Smooth muscle cell (in vitro differentiated cells): ENCODE measurements at regions not wholly inside any gene's neighbourhood (a gene's known extent, or its start where the extent isn't known, plus 50 kb on each side); places are given as distances from the start of the nearest gene placed in this dataset.
"Not testable (repeated sequence)": the region's sequence is repeated elsewhere in the genome, so short reads cannot be mapped to it uniquely, and the experiment has no call there.

ENCODE experiments used
- DNase-seq: peaks from one replicate; lab custom pipeline; 2025; ENCODE audit not compliant: unreplicated experiment; lab: John Stamatoyannopoulos, UW
- H2AFZ ChIP-seq: fragments of 200-600 bp; sonication (generic); 2 replicates; pipeline ENCODE4 v1.6.0; 2016; ENCODE audit warnings: antibody characterized with exemption, low read depth, mild to moderate bottlenecking
- H3F3A ChIP-seq: fragments of 200-600 bp; sonication (generic); 2 replicates; pipeline ENCODE4 v1.6.0; 2017; ENCODE audit warnings: antibody characterized with exemption, low read depth
- H3K27ac ChIP-seq: fragments of 200-600 bp; sonication (generic); 2 replicates; pipeline ENCODE4 v1.5.1; 2016; ENCODE audit warnings: low read depth, mild to moderate bottlenecking
- H3K27me3 ChIP-seq: fragments of 200-600 bp; sonication (generic); 2 replicates; pipeline ENCODE4 v1.6.1; 2016; ENCODE audit warnings: low read depth, mild to moderate bottlenecking
- H3K36me3 ChIP-seq: fragments of 200-600 bp; sonication (generic); 2 replicates; pipeline ENCODE4 v1.5.1; 2016; ENCODE audit warnings: low read depth
- H3K4me1 ChIP-seq: fragments of 200-600 bp; sonication (generic); 2 replicates; pipeline ENCODE4 v1.5.1; 2016; ENCODE audit warnings: low read depth
- H3K4me2 ChIP-seq: fragments of 200-600 bp; sonication (generic); 2 replicates; pipeline ENCODE4 v1.6.0; 2016; ENCODE audit warnings: mild to moderate bottlenecking
- H3K4me3 ChIP-seq: fragments of 200-600 bp; sonication (generic); 2 replicates; pipeline ENCODE4 v1.5.1; 2016; ENCODE audit warnings: mild to moderate bottlenecking
- H3K79me2 ChIP-seq: fragments of 200-600 bp; sonication (generic); 2 replicates; pipeline ENCODE4 v1.6.0; 2016; ENCODE audit warnings: low read depth, mild to moderate bottlenecking
- H3K9ac ChIP-seq: fragments of 200-600 bp; sonication (generic); 2 replicates; pipeline ENCODE4 v1.6.0; 2016; ENCODE audit warnings: low read depth
- H3K9me3 ChIP-seq: fragments of 200-600 bp; sonication (generic); replicated peaks from 2 replicates; pipeline ENCODE4 v1.5.1; 2016; ENCODE audit warnings: low read depth
- H4K20me1 ChIP-seq: fragments of 200-600 bp; sonication (generic); 2 replicates; pipeline ENCODE4 v1.6.0; 2016; ENCODE audit warnings: low read depth
- CTCF ChIP-seq: fragments of 200-600 bp; sonication (generic); IDR thresholded peaks from 2 replicates; pipeline ENCODE4 v1.5.1; 2017; ENCODE audit warnings: borderline replicate concordance, mild to moderate bottlenecking, antibody characterized with exemption; ENCODE audit not compliant: insufficient read depth, poor library complexity, severe bottlenecking
- WGBS: methylation state at CpG from one replicate; pipeline ENCODE4 v1.1.7; 2016; ENCODE audit warnings: low lambda C conversion rate; 5-methylcytosine and 5-hydroxymethylcytosine counted together

GRCh38 chr17:77530591-77530990 is 389.8 kb downstream of the SEC14L1 start:
- 93% methylated on average over 12 of the region's 12 CpGs for whole genome bisulfite sequencing
- Histone ChIP-seq H3K27ac (no peak overlapping the region), H2AFZ (no peak overlapping the region), H3K4me2 (no peak overlapping the region), H3K36me3 (no peaks in the 10 kb centered on the region), H3K9ac (no peak overlapping the region), H3K4me1 (peaks cover 4% of the 10 kb centered on the region), H3K79me2 (no peaks in the 10 kb centered on the region), H4K20me1 (no peaks in the 10 kb centered on the region), H3F3A (no peaks in the 10 kb centered on the region), H3K27me3 (peaks cover 22% of the 10 kb centered on the region), H3K9me3 (no peaks in the 10 kb centered on the region), H3K4me3 (no peak overlapping the region)
- DNase-seq = no peak
- TF ChIP-seq CTCF = no peak

GRCh38 chr17:77531002-77531401 is 390.2 kb downstream of the SEC14L1 start:
- no peaks in the 10 kb centered on the region for H3K79me2 ChIP-seq
- no peak overlapping the region for H3K4me2 ChIP-seq
- TF ChIP-seq CTCF = no peak
- DNase-seq = no peak
- H3K27me3 ChIP-seq = peaks cover 22% of the 10 kb centered on the region
- no peaks in the 10 kb centered on the region for H4K20me1 ChIP-seq
- H3K9me3 ChIP-seq = no peaks in the 10 kb centered on the region
- H3K9ac ChIP-seq = no peak overlapping the region
- no peaks in the 10 kb centered on the region for H3K36me3 ChIP-seq
- no peak overlapping the region for H2AFZ ChIP-seq
- H3K4me1 ChIP-seq = peaks cover 4% of the 10 kb centered on the region
- WGBS = 88% methylated on average over 6 of the region's 6 CpGs
- no peak overlapping the region for H3K4me3 ChIP-seq
- no peak overlapping the region for H3K27ac ChIP-seq
- no peaks in the 10 kb centered on the region for H3F3A ChIP-seq

GRCh38 chr17:77531641-77532040 is 390.9 kb downstream of the SEC14L1 start:
- no peaks in the 10 kb centered on the region for H3F3A ChIP-seq
- no peaks in the 10 kb centered on the region for H3K9me3 ChIP-seq
- no peak overlapping the region for H3K4me3 ChIP-seq
- peaks cover 7% of the 10 kb centered on the region for H3K4me1 ChIP-seq
- no peak overlapping the region for H3K9ac ChIP-seq
- no peaks in the 10 kb centered on the region for H3K79me2 ChIP-seq
- peaks cover 22% of the 10 kb centered on the region for H3K27me3 ChIP-seq
- no peak overlapping the region for H2AFZ ChIP-seq
- H3K27ac ChIP-seq = no peak overlapping the region
- H3K4me2 ChIP-seq = no peak overlapping the region
- no peak for DNase-seq
- 91% methylated on average over 6 of the region's 6 CpGs for WGBS
- no peaks in the 10 kb centered on the region for H4K20me1 ChIP-seq
- no peak for TF ChIP-seq CTCF
- no peaks in the 10 kb centered on the region for H3K36me3 ChIP-seq

- DNase-seq, H3K36me3 ChIP-seq, H3K9me3 ChIP-seq, H3K4me1 ChIP-seq, H3K9ac ChIP-seq, H3K4me3 ChIP-seq, H3F3A ChIP-seq, H3K79me2 ChIP-seq, H3K27ac ChIP-seq, H3K4me2 ChIP-seq, H4K20me1 ChIP-seq, H2AFZ ChIP-seq: not testable (repeated sequence)
- H3K27me3 ChIP-seq = peaks cover 12% of the 10 kb centered on the region
- WGBS = 96% methylated on average over 6 of the region's 6 CpGs
These were observed 392.9 kb downstream of the SEC14L1 start for GRCh38 chr17:77533697-77534096.
